ENCODE measurements at regions not wholly inside any gene's neighbourhood (a gene's known extent, or its start where the extent isn't known, plus 50 kb on each side); places are given as distances from the start of the nearest gene placed in this dataset.

GRCh38 chrX:145464650-145465049, 217.3 kb downstream of the SPANXN1 start:
- no peak for TF ChIP-seq ARHGAP35 (CRISPR knock-in tag; IDR thresholded peaks at IDR 0.05; ENCODE audit: borderline replicate concordance)
- TF ChIP-seq MBNL3 (CRISPR knock-in tag; conservative IDR thresholded peaks at IDR 0.05): no peak
- TF ChIP-seq CTCF (CRISPR knock-in tag; IDR thresholded peaks at IDR 0.05): no peak
- no peak for TF ChIP-seq MEIS2 (CRISPR knock-in tag; IDR thresholded peaks at IDR 0.05)
- no peak for TF ChIP-seq ZNF350 (CRISPR knock-in tag; IDR thresholded peaks at IDR 0.05; ENCODE audit: borderline replicate concordance, low read depth)
- TF ChIP-seq CBX2 (IDR thresholded peaks at IDR 0.05; ENCODE audit: low read depth, low read length): no peak
- TF ChIP-seq CBX2 (CRISPR knock-in tag; IDR thresholded peaks at IDR 0.05; ENCODE audit: low read depth): no peak
- TF ChIP-seq NFIC (IDR thresholded peaks at IDR 0.05; ENCODE audit: low read length): no peak
- no peak for TF ChIP-seq RERE (CRISPR knock-in tag; IDR thresholded peaks at IDR 0.05; ENCODE audit: low read depth)
- TF ChIP-seq KLF11 (CRISPR knock-in tag; IDR thresholded peaks at IDR 0.05): no peak
- TF ChIP-seq TBX3 (IDR thresholded peaks at IDR 0.05; ENCODE audit: borderline replicate concordance): no peak
- no peak for TF ChIP-seq KLF16 (CRISPR knock-in tag; IDR thresholded peaks at IDR 0.05)

All from HepG2 (cell line).